Activated CD4-positive, alpha-beta T cell treated with anti-CD3 and anti-CD28 coated beads for 1 hour (primary cell): ENCODE measurements at regions not wholly inside any gene's neighbourhood (a gene's known extent, or its start where the extent isn't known, plus 50 kb on each side); places are given as distances from the start of the nearest gene placed in this dataset.

Experiments used
- DNase-seq: peaks from one replicate; pipeline ENCODE4 v3.0.0-alpha.2; 2020

GRCh38 chr5:142432369-142432863 lies 107.6 kb upstream of the SPRY4 start:
- DNase-seq: no peak

- no peak for DNase-seq
Measured at GRCh38 chr5:142428773-142429473, 104.1 kb upstream of the SPRY4 start.

GRCh38 chr5:142428036-142428772 lies 103.4 kb upstream of the SPRY4 start:
- no peak for DNase-seq

- DNase-seq: no peak
Measured at GRCh38 chr5:142427529-142427928, 102.7 kb upstream of the SPRY4 start.

- DNase-seq: no peak
Measured at GRCh38 chr5:142427015-142427364, 102.2 kb upstream of the SPRY4 start.

- DNase-seq: no peak
Measured at GRCh38 chr5:142426129-142427014, 101.6 kb upstream of the SPRY4 start.

- DNase-seq: no peak
Measured at GRCh38 chr5:142425286-142426065, 100.7 kb upstream of the SPRY4 start.

- no peak for DNase-seq
Measured at GRCh38 chr5:142422429-142422828, 97.6 kb upstream of the SPRY4 start.

- no peak for DNase-seq
Measured at GRCh38 chr5:142421621-142422397, 97.0 kb upstream of the SPRY4 start.

- no peak for DNase-seq
Measured at GRCh38 chr5:142421228-142421617, 96.4 kb upstream of the SPRY4 start.

GRCh38 chr5:142420561-142421227 lies 95.9 kb upstream of the SPRY4 start:
- no peak for DNase-seq

- no peak for DNase-seq
Measured at GRCh38 chr5:142412581-142412980, 87.8 kb upstream of the SPRY4 start.

- DNase-seq: no peak
Measured at GRCh38 chr5:142411656-142412425, 87.0 kb upstream of the SPRY4 start.

GRCh38 chr5:142411103-142411502 lies 86.3 kb upstream of the SPRY4 start:
- DNase-seq: no peak

- DNase-seq: no peak
Measured at GRCh38 chr5:142408981-142409481, 84.2 kb upstream of the SPRY4 start.

- no peak for DNase-seq
Measured at GRCh38 chr5:142408536-142408935, 83.7 kb upstream of the SPRY4 start.

GRCh38 chr5:142405814-142406395 lies 81.1 kb upstream of the SPRY4 start:
- no peak for DNase-seq

GRCh38 chr5:142405023-142405422 lies 80.2 kb upstream of the SPRY4 start:
- no peak for DNase-seq

- no peak for DNase-seq
Measured at GRCh38 chr5:142404046-142404477, 79.2 kb upstream of the SPRY4 start.

GRCh38 chr5:142403583-142403982 lies 78.8 kb upstream of the SPRY4 start:
- no peak for DNase-seq
